ENCODE measurements at regions not wholly inside any gene's neighbourhood (a gene's known extent, or its start where the extent isn't known, plus 50 kb on each side); places are given as distances from the start of the nearest gene placed in this dataset.

DNA sequence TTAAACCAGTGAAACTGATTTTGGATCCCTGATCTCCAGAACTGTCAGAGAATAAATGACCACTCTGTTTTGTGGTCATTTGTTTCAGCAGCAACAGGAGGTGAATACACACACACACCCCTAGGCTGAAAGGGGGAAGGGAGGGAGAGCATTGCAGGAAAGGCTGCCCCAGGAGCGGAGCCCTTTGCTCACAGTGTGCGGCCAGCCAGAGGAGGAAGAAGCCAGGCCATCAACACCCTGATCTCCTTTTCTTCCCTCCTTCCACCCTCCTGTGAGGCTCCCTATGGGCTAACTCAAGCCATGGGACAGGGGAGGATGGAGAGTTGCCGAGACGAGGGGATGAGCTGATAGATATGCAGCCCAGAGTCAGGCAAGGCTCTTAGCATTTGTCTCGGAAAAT is 211.9 kb downstream of the TBX5 start:
- TF ChIP-seq, protein P1, sequence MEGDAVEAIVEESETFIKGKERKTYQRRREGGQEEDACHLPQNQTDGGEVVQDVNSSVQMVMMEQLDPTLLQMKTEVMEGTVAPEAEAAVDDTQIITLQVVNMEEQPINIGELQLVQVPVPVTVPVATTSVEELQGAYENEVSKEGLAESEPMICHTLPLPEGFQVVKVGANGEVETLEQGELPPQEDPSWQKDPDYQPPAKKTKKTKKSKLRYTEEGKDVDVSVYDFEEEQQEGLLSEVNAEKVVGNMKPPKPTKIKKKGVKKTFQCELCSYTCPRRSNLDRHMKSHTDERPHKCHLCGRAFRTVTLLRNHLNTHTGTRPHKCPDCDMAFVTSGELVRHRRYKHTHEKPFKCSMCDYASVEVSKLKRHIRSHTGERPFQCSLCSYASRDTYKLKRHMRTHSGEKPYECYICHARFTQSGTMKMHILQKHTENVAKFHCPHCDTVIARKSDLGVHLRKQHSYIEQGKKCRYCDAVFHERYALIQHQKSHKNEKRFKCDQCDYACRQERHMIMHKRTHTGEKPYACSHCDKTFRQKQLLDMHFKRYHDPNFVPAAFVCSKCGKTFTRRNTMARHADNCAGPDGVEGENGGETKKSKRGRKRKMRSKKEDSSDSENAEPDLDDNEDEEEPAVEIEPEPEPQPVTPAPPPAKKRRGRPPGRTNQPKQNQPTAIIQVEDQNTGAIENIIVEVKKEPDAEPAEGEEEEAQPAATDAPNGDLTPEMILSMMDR (IDR thresholded peaks at IDR 0.05; ENCODE audit: low read depth, low read length, poor library complexity, severe bottlenecking), result no peak
- TF ChIP-seq EZH2phosphoT487 (IDR thresholded peaks at IDR 0.05; ENCODE audit: borderline replicate concordance, low read length), result no peak

All from DOHH2 (cell line).